ENCODE measurements at regions not wholly inside any gene's neighbourhood (a gene's known extent, or its start where the extent isn't known, plus 50 kb on each side); places are given as distances from the start of the nearest gene placed in this dataset.

GRCh38 chr3:145490088-145491048, 670.6 kb downstream of the PLOD2 start:
- no peak for TF ChIP-seq POLR2A (IDR thresholded peaks at IDR 0.05; ENCODE audit: low read depth, low read length)
- no peak for TF ChIP-seq POLR2AphosphoS5 (IDR thresholded peaks at IDR 0.05; ENCODE audit: low read depth, low read length)
- no peak for TF ChIP-seq TAF1 (IDR thresholded peaks at IDR 0.05; ENCODE audit: borderline replicate concordance, low read depth, low read length)
